ENCODE measurements at regions not wholly inside any gene's neighbourhood (a gene's known extent, or its start where the extent isn't known, plus 50 kb on each side); places are given as distances from the start of the nearest gene placed in this dataset.

- no peak for DNase-seq
Measured at GRCh38 chr12:24118668-24119067, 169.2 kb upstream of the SOX5 start.

- no peak for DNase-seq
Measured at GRCh38 chr12:24116548-24116947, 167.1 kb upstream of the SOX5 start.

- no peak for DNase-seq
Measured at GRCh38 chr12:24113701-24114100, 164.2 kb upstream of the SOX5 start.

GRCh38 chr12:24111616-24112015 is 162.1 kb upstream of the SOX5 start:
- DNase-seq: no peak

GRCh38 chr12:24111086-24111485 is 161.6 kb upstream of the SOX5 start:
- no peak for DNase-seq

GRCh38 chr12:24109381-24110039 is 160.0 kb upstream of the SOX5 start:
- DNase-seq: no peak

- DNase-seq: no peak
Measured at GRCh38 chr12:24102676-24103075, 153.2 kb upstream of the SOX5 start.

- no peak for DNase-seq
Measured at GRCh38 chr12:24099576-24099975, 150.1 kb upstream of the SOX5 start.

GRCh38 chr12:24095245-24095644 is 145.8 kb upstream of the SOX5 start:
- DNase-seq: no peak

GRCh38 chr12:24089510-24089890 is 140.0 kb upstream of the SOX5 start:
- DNase-seq: no peak

- DNase-seq: no peak
Measured at GRCh38 chr12:24088751-24089509, 139.5 kb upstream of the SOX5 start.

- DNase-seq: no peak
Measured at GRCh38 chr12:24087294-24087693, 137.8 kb upstream of the SOX5 start.

- DNase-seq: no peak
Measured at GRCh38 chr12:24084800-24085199, 135.3 kb upstream of the SOX5 start.

GRCh38 chr12:24083838-24084237 is 134.4 kb upstream of the SOX5 start:
- DNase-seq: no peak

- no peak for DNase-seq
Measured at GRCh38 chr12:24081606-24082005, 132.1 kb upstream of the SOX5 start.

GRCh38 chr12:24081092-24081529 is 131.6 kb upstream of the SOX5 start:
- DNase-seq: no peak

GRCh38 chr12:24080465-24080864 is 131.0 kb upstream of the SOX5 start:
- no peak for DNase-seq

GRCh38 chr12:24079083-24079482 is 129.6 kb upstream of the SOX5 start:
- DNase-seq: no peak

- no peak for DNase-seq
Measured at GRCh38 chr12:24078318-24078765, 128.9 kb upstream of the SOX5 start.

- DNase-seq: no peak
Measured at GRCh38 chr12:24077161-24077560, 127.7 kb upstream of the SOX5 start.

- DNase-seq: no peak
Measured at GRCh38 chr12:24075650-24076049, 126.2 kb upstream of the SOX5 start.

GRCh38 chr12:24073170-24073810 is 123.8 kb upstream of the SOX5 start:
- no peak for DNase-seq

- DNase-seq: no peak
Measured at GRCh38 chr12:24072302-24072701, 122.8 kb upstream of the SOX5 start.

- DNase-seq: no peak
Measured at GRCh38 chr12:24071842-24072241, 122.4 kb upstream of the SOX5 start.

Measured in bone marrow (tissue), 2 donors.